CD4-positive, alpha-beta T cell (primary cell): ENCODE measurements at regions not wholly inside any gene's neighbourhood (a gene's known extent, or its start where the extent isn't known, plus 50 kb on each side); places are given as distances from the start of the nearest gene placed in this dataset.

Experiments
- ATAC-seq: fragments of 200-7000 bp; cut with Tn5 transposase; one replicate; pipeline ENCODE4 v1.10.0; 2022; ENCODE audit warnings: mild to moderate bottlenecking; ENCODE audit not compliant: poor library complexity
- CTCF ChIA-PET: fragments of 350-600 bp; sonication (Branson Sonifier 250); formaldehyde crosslinking; loops from one replicate; lab custom pipeline; 2021; ENCODE audit warnings: antibody characterized with exemption, inconsistent platforms; lab: Charles Lee
- POLR2A ChIA-PET: fragments of 350-600 bp; sonication (Branson Sonifier 250); formaldehyde crosslinking; loops from one replicate; lab custom pipeline; 2021; ENCODE audit warnings: antibody characterized with exemption, inconsistent platforms; lab: Charles Lee
- DNase-seq, 14 experiments: peaks; one replicate each; pipeline ENCODE4 v3.0.0-alpha.2; 2013 to 2020; ENCODE audit warnings: mixed read lengths in 2 of 14
- H3K27ac ChIP-seq, 2 donors: one replicate each; pipeline versions ENCODE4 v1.5.1 to v1.7.0; 2013; ENCODE audit warnings: low read length in 2 of 2, low read depth in 1 of 2, mild to moderate bottlenecking in 1 of 2
- H3K27me3 ChIP-seq, 2 experiments: 1 replicate in 1 of 2; 2 replicates in 1 of 2; pipeline versions ENCODE4 v1.6.1 to v1.7.0; 2013; ENCODE audit warnings: low read length in 2 of 2, control low read depth in 1 of 2, mild to moderate bottlenecking in 1 of 2, moderate library complexity in 1 of 2; ENCODE audit not compliant: insufficient read depth in 2 of 2, control insufficient read depth in 1 of 2
- H3K36me3 ChIP-seq: one replicate; pipeline ENCODE4 v1.6.1; 2013; ENCODE audit warnings: low read length, control low read depth; ENCODE audit not compliant: insufficient read depth
- H3K4me1 ChIP-seq: one replicate; pipeline ENCODE4 v1.6.1; 2013; ENCODE audit warnings: low read length, control low read depth; ENCODE audit not compliant: insufficient read depth
- H3K4me3 ChIP-seq: one replicate; pipeline ENCODE4 v1.5.1; 2013; ENCODE audit warnings: mild to moderate bottlenecking, low read length, moderate library complexity
- H3K9me3 ChIP-seq, 2 experiments: 1 replicate in 1 of 2; 2 replicates in 1 of 2; pipeline versions ENCODE4 v1.6.1 to v1.7.0; 2013; ENCODE audit warnings: low read length in 2 of 2, mild to moderate bottlenecking in 2 of 2, control low read depth in 1 of 2, moderate library complexity in 1 of 2; ENCODE audit not compliant: control insufficient read depth in 1 of 2, insufficient read depth in 1 of 2
- H3K27ac Mint-ChIP-seq: one replicate; pipeline ENCODE4 v1.8.0; 2020; ENCODE audit warnings: mixed read lengths
- H3K27me3 Mint-ChIP-seq: one replicate; pipeline ENCODE4 v1.8.0; 2021; ENCODE audit warnings: mixed read lengths
- H3K36me3 Mint-ChIP-seq: one replicate; pipeline ENCODE4 v1.8.0; 2021; ENCODE audit warnings: low read depth, mixed read lengths
- H3K4me1 Mint-ChIP-seq: one replicate; pipeline ENCODE4 v1.8.0; 2021; ENCODE audit warnings: low read depth, mixed read lengths
- H3K4me3 Mint-ChIP-seq: one replicate; pipeline ENCODE4 v1.8.0; 2020; ENCODE audit warnings: mild to moderate bottlenecking, mixed read lengths
- H3K9me3 Mint-ChIP-seq: one replicate; pipeline ENCODE4 v1.8.0; 2020; ENCODE audit warnings: mixed read lengths
- CTCF ChIP-seq: fragments of 200-600 bp; IDR thresholded peaks from one replicate; pipeline ENCODE4 v1.8.0; 2022; ENCODE audit warnings: antibody characterized with exemption, mild to moderate bottlenecking
- intact Hi-C, 2 experiments: fragments of 100-400 bp; cut with DNase I in 1 of 2; cut with micrococcal nuclease in 1 of 2; formaldehyde crosslinking; loops; one replicate each; pipeline versions ENCODE4 v1.15.1 to v1.9.0; 2023 to 2025; cut with DNase I, micrococcal nuclease

- no peak for ATAC-seq
- H3K4me1 Mint-ChIP-seq = no peaks in the 10 kb centered on the region
- no peaks in the 10 kb centered on the region for H3K36me3 ChIP-seq
- no peaks in the 10 kb centered on the region for H3K27me3 ChIP-seq
- H3K4me3 Mint-ChIP-seq = no peak overlapping the region
- H3K9me3 ChIP-seq = peaks cover 0 to 5% of the 10 kb centered on the region in 2 experiments
- H3K4me1 ChIP-seq = no peaks in the 10 kb centered on the region
- no peak overlapping the region for H3K4me3 ChIP-seq
- CTCF ChIA-PET = no interaction called here
- no peak overlapping the region for H3K27ac Mint-ChIP-seq
- intact Hi-C loops = no loop called here
- no peak for TF ChIP-seq CTCF
- H3K9me3 Mint-ChIP-seq = peaks cover 8% of the 10 kb centered on the region
- H3K36me3 Mint-ChIP-seq = no peaks in the 10 kb centered on the region
- no peak overlapping the region for H3K27ac ChIP-seq
- DNase-seq = no peak
- POLR2A ChIA-PET = no interaction called here
- H3K27me3 Mint-ChIP-seq = no peaks in the 10 kb centered on the region
Observed at GRCh38 chr3:164417955-164418354, 660.3 kb downstream of the SI start.

GRCh38 chr3:164416491-164417222, 661.6 kb downstream of the SI start:
- Histone ChIP-seq H3K9me3 (peaks cover 0 to 5% of the 10 kb centered on the region in 2 experiments), H3K36me3 (no peaks in the 10 kb centered on the region), H3K4me1 (no peaks in the 10 kb centered on the region), H3K27ac (no peak overlapping the region), H3K4me3 (no peak overlapping the region), H3K27me3 (no peaks in the 10 kb centered on the region)
- Mint-ChIP-seq H3K27ac (no peak overlapping the region), H3K4me1 (no peaks in the 10 kb centered on the region), H3K9me3 (peaks cover 15% of the 10 kb centered on the region), H3K4me3 (no peak overlapping the region), H3K36me3 (no peaks in the 10 kb centered on the region), H3K27me3 (no peaks in the 10 kb centered on the region)
- CTCF ChIA-PET = no interaction called here
- no peak for DNase-seq
- POLR2A ChIA-PET = no interaction called here
- ATAC-seq = no peak
- intact Hi-C loops = no loop called here
- TF ChIP-seq CTCF = no peak

- Mint-ChIP-seq H3K36me3 (no peaks in the 10 kb centered on the region), H3K4me3 (no peak overlapping the region), H3K27me3 (no peaks in the 10 kb centered on the region), H3K9me3 (peaks cover 15% of the 10 kb centered on the region), H3K4me1 (no peaks in the 10 kb centered on the region), H3K27ac (no peak overlapping the region)
- POLR2A ChIA-PET = no interaction called here
- CTCF ChIA-PET = interaction anchor here (1.1 kb wide), 1 partner anchor 16 kb away, joined by 3 read pairs; no protein-coding TSS in a partner anchor
- ATAC-seq (no peak), DNase-seq (no peak)
- Histone ChIP-seq H3K9me3 (no peaks in the 10 kb centered on the region), H3K4me1 (no peaks in the 10 kb centered on the region), H3K27me3 (no peaks in the 10 kb centered on the region), H3K4me3 (no peak overlapping the region), H3K27ac (no peak overlapping the region), H3K36me3 (no peaks in the 10 kb centered on the region)
- intact Hi-C loops = no loop called here
- TF ChIP-seq CTCF = no peak
Observed at GRCh38 chr3:164408326-164408725, 670.0 kb downstream of the SI start.
